Keratinocyte (primary cell): ENCODE measurements at regions not wholly inside any gene's neighbourhood (a gene's known extent, or its start where the extent isn't known, plus 50 kb on each side); places are given as distances from the start of the nearest gene placed in this dataset.

ENCODE experiments used
- DNase-seq: peaks from one replicate; pipeline ENCODE4 v3.0.0-alpha.2; 2011; ENCODE audit warnings: low read depth, missing footprints, low spot score
- FAIRE-seq: peaks from 2 replicates; lab custom pipeline; 2011; peaks lifted over from hg19 to GRCh38; lab: Jason Lieb, UNC
- H2AFZ ChIP-seq: 2 replicates; pipeline ENCODE4 v1.6.0; 2012; ENCODE audit warnings: low read length, control low read depth, inconsistent platforms; ENCODE audit not compliant: control insufficient read depth
- H3K27ac ChIP-seq: 2 replicates; pipeline ENCODE4 v1.5.1; 2011; ENCODE audit warnings: low read length; ENCODE audit not compliant: control insufficient read depth, insufficient read depth
- H3K27me3 ChIP-seq: 3 replicates; pipeline ENCODE4 v1.6.0; 2011; ENCODE audit warnings: low read length; ENCODE audit not compliant: control insufficient read depth, insufficient read depth; ENCODE audit errors: extremely low read depth
- H3K36me3 ChIP-seq, 2 experiments: 2 replicates in 1 of 2; 3 replicates in 1 of 2; pipeline ENCODE4 v1.5.1; 2011; ENCODE audit warnings: low read length in 2 of 2, mild to moderate bottlenecking in 1 of 2; ENCODE audit not compliant: control insufficient read depth in 2 of 2, insufficient read depth in 2 of 2; ENCODE audit errors: extremely low read depth in 1 of 2
- H3K4me1 ChIP-seq: 3 replicates; pipeline ENCODE4 v1.5.1; 2011; ENCODE audit warnings: low read length; ENCODE audit not compliant: control insufficient read depth, insufficient read depth; ENCODE audit errors: extremely low read depth
- H3K4me2 ChIP-seq: 3 replicates; pipeline ENCODE4 v1.6.0; 2011; ENCODE audit warnings: low read depth, low read length; ENCODE audit not compliant: control insufficient read depth, insufficient read depth; ENCODE audit errors: extremely low read depth
- H3K4me3 ChIP-seq, 3 experiments: fragments of 200-600 bp in 1 of 3; sonication (generic) in 1 of 3; 2 replicates in 2 of 3; 3 replicates in 1 of 3; pipeline ENCODE4 v1.5.1; 2011 to 2016; ENCODE audit warnings: low read length in 3 of 3, mild to moderate bottlenecking in 3 of 3, control low read depth in 2 of 3, inconsistent platforms in 1 of 3, low read depth in 1 of 3, mixed read lengths in 1 of 3, mixed run types in 1 of 3, moderate library complexity in 1 of 3; ENCODE audit not compliant: control insufficient read depth in 2 of 3, insufficient read depth in 2 of 3; ENCODE audit errors: extremely low read depth in 1 of 3
- H3K79me2 ChIP-seq: 2 replicates; pipeline ENCODE4 v1.6.0; 2012; ENCODE audit warnings: low read length; ENCODE audit not compliant: control insufficient read depth, insufficient read depth
- H3K9ac ChIP-seq: 3 replicates; pipeline ENCODE4 v1.6.0; 2011; ENCODE audit warnings: low read length; ENCODE audit not compliant: control insufficient read depth, insufficient read depth; ENCODE audit errors: extremely low read depth
- H3K9me1 ChIP-seq: 3 replicates; pipeline ENCODE4 v1.6.0; 2011; ENCODE audit warnings: low read length; ENCODE audit not compliant: control insufficient read depth, insufficient read depth; ENCODE audit errors: extremely low read depth
- H3K9me3 ChIP-seq: 2 replicates; pipeline ENCODE4 v1.5.1; 2012; ENCODE audit warnings: low read depth, low read length; ENCODE audit not compliant: control insufficient read depth
- H4K20me1 ChIP-seq: 3 replicates; pipeline ENCODE4 v1.6.0; 2011; ENCODE audit warnings: low read length; ENCODE audit not compliant: control insufficient read depth, insufficient read depth; ENCODE audit errors: extremely low read depth
- EZH2 ChIP-seq: IDR thresholded peaks from one replicate; pipeline ENCODE4 v1.6.1; 2012; ENCODE audit warnings: inconsistent platforms, mild to moderate bottlenecking, low read length, moderate library complexity
- dilution Hi-C: fragments of 300-500 bp; cut with MboI; formaldehyde crosslinking; loops from one replicate; pipeline ENCODE4 v1.7.0; 2020; ENCODE audit warnings: low sequenced_read_pairs; ENCODE audit not compliant: extremely low pct_ligation_motif_present
- TF ChIP-seq, protein P1 (sequence below), 3 experiments: IDR thresholded peaks in 1 of 3; conservative IDR thresholded peaks in 1 of 3; optimal IDR thresholded peaks in 1 of 3; 2 replicates in 2 of 3; 3 replicates in 1 of 3; pipeline versions ENCODE3 to v1.5.1; 2011; ENCODE audit warnings: low read length in 3 of 3, mild to moderate bottlenecking in 3 of 3, moderate library complexity in 2 of 3, control low read depth in 1 of 3, inconsistent platforms in 1 of 3; ENCODE audit not compliant: insufficient read depth in 2 of 3; ENCODE audit errors: extremely low read depth in 1 of 3

- no peak overlapping the region for H3K9ac ChIP-seq
- H3K9me3 ChIP-seq, result no peaks in the 10 kb centered on the region
- no peak overlapping the region for H3K4me2 ChIP-seq
- TF ChIP-seq, protein P1, sequence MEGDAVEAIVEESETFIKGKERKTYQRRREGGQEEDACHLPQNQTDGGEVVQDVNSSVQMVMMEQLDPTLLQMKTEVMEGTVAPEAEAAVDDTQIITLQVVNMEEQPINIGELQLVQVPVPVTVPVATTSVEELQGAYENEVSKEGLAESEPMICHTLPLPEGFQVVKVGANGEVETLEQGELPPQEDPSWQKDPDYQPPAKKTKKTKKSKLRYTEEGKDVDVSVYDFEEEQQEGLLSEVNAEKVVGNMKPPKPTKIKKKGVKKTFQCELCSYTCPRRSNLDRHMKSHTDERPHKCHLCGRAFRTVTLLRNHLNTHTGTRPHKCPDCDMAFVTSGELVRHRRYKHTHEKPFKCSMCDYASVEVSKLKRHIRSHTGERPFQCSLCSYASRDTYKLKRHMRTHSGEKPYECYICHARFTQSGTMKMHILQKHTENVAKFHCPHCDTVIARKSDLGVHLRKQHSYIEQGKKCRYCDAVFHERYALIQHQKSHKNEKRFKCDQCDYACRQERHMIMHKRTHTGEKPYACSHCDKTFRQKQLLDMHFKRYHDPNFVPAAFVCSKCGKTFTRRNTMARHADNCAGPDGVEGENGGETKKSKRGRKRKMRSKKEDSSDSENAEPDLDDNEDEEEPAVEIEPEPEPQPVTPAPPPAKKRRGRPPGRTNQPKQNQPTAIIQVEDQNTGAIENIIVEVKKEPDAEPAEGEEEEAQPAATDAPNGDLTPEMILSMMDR (optimal IDR thresholded peaks at IDR 0.05 in 1 of 3, IDR thresholded peaks at IDR 0.05 in 1 of 3, conservative IDR thresholded peaks at IDR 0.05 in 1 of 3; ENCODE audit: extremely low read depth in 1 of 3, insufficient read depth in 2 of 3, low read length in 3 of 3), result no peak
- TF ChIP-seq EZH2, result no peak
- no peak for FAIRE-seq
- no peaks in the 10 kb centered on the region for H3K4me1 ChIP-seq
- no peaks in the 10 kb centered on the region for H3K27me3 ChIP-seq
- dilution Hi-C loops, result no loop called here
- H3K9me1 ChIP-seq, result no peaks in the 10 kb centered on the region
- no peak overlapping the region for H3K4me3 ChIP-seq
- no peaks in the 10 kb centered on the region for H3K79me2 ChIP-seq
- H3K36me3 ChIP-seq, result no peaks in the 10 kb centered on the region
- DNase-seq, result no peak
- no peak overlapping the region for H2AFZ ChIP-seq
- no peaks in the 10 kb centered on the region for H4K20me1 ChIP-seq
- H3K27ac ChIP-seq, result no peak overlapping the region
These were observed 347.1 kb downstream of the TXNL1 start for GRCh38 chr18:56291294-56291693.

- Histone ChIP-seq H3K36me3 (no peaks in the 10 kb centered on the region), H3K9ac (no peak overlapping the region), H2AFZ (no peak overlapping the region), H3K27me3 (no peaks in the 10 kb centered on the region), H3K4me3 (no peak overlapping the region), H3K4me1 (no peaks in the 10 kb centered on the region), H3K4me2 (no peak overlapping the region), H3K9me3 (no peaks in the 10 kb centered on the region), H4K20me1 (no peaks in the 10 kb centered on the region), H3K79me2 (no peaks in the 10 kb centered on the region), H3K27ac (no peak overlapping the region), H3K9me1 (no peaks in the 10 kb centered on the region)
- FAIRE-seq (no peak), DNase-seq (no peak)
- TF ChIP-seq, protein P1 (optimal IDR thresholded peaks at IDR 0.05 in 1 of 3, IDR thresholded peaks at IDR 0.05 in 1 of 3, conservative IDR thresholded peaks at IDR 0.05 in 1 of 3; ENCODE audit: extremely low read depth in 1 of 3, insufficient read depth in 2 of 3, low read length in 3 of 3), result no peak
- TF ChIP-seq EZH2, result no peak
- dilution Hi-C loops, result no loop called here
These were observed 349.0 kb downstream of the TXNL1 start for GRCh38 chr18:56289381-56289780.
